Mesenchymal stem cell (in vitro differentiated cells and primary cell): ENCODE measurements at regions not wholly inside any gene's neighbourhood (a gene's known extent, or its start where the extent isn't known, plus 50 kb on each side); places are given as distances from the start of the nearest gene placed in this dataset.

ENCODE experiments used
- DNase-seq: peaks from one replicate; pipeline ENCODE4 v3.0.0-alpha.2; 2013
- H2AFZ ChIP-seq: one replicate; pipeline ENCODE4 v1.6.1; 2013; ENCODE audit warnings: low read depth, mild to moderate bottlenecking, control low read depth, inconsistent platforms, low read length, moderate library complexity
- H2AK5ac ChIP-seq: 2 replicates; pipeline ENCODE4 v1.6.1; 2013; ENCODE audit warnings: low read length, moderate library complexity, mild to moderate bottlenecking, inconsistent platforms; ENCODE audit not compliant: severe bottlenecking
- H2BK120ac ChIP-seq: one replicate; pipeline ENCODE4 v1.6.1; 2013; ENCODE audit warnings: low read depth, mild to moderate bottlenecking, inconsistent platforms, low read length, moderate library complexity
- H2BK12ac ChIP-seq, 2 experiments: one replicate each; pipeline ENCODE4 v1.6.1; 2013; ENCODE audit warnings: inconsistent platforms in 2 of 2, low read length in 2 of 2, mild to moderate bottlenecking in 2 of 2, moderate library complexity in 2 of 2, control low read depth in 1 of 2
- H2BK15ac ChIP-seq: one replicate; pipeline ENCODE4 v1.6.1; 2013; ENCODE audit warnings: mild to moderate bottlenecking, low read depth, inconsistent platforms; ENCODE audit not compliant: poor library complexity, severe bottlenecking
- H2BK5ac ChIP-seq: 2 replicates; pipeline ENCODE4 v1.6.1; 2013; ENCODE audit warnings: low read depth, mild to moderate bottlenecking, low read length, control low read depth, inconsistent platforms; ENCODE audit not compliant: poor library complexity, severe bottlenecking
- H3K14ac ChIP-seq, 2 experiments: one replicate each; pipeline ENCODE4 v1.6.1; 2013; ENCODE audit warnings: inconsistent platforms in 2 of 2, low read length in 2 of 2, control low read depth in 1 of 2, mild to moderate bottlenecking in 1 of 2, moderate library complexity in 1 of 2
- H3K18ac ChIP-seq, 2 experiments: one replicate each; pipeline ENCODE4 v1.6.1; 2013; ENCODE audit warnings: inconsistent platforms in 2 of 2, low read length in 2 of 2, control low read depth in 1 of 2, low read depth in 1 of 2, mild to moderate bottlenecking in 1 of 2
- H3K23ac ChIP-seq, 2 experiments: one replicate each; pipeline ENCODE4 v1.6.1; 2013; ENCODE audit warnings: inconsistent platforms in 2 of 2, low read length in 2 of 2, mild to moderate bottlenecking in 2 of 2, moderate library complexity in 2 of 2, control low read depth in 1 of 2
- H3K27ac ChIP-seq: 2 replicates; pipeline ENCODE4 v1.5.1; 2013; ENCODE audit warnings: mild to moderate bottlenecking, moderate library complexity, low read length, control low read depth, inconsistent platforms; ENCODE audit not compliant: poor library complexity, severe bottlenecking
- H3K27me3 ChIP-seq, 2 experiments: 2 replicates each; pipeline versions ENCODE4 v1.6.1 to v1.7.0; 2013; ENCODE audit warnings: low read length in 2 of 2, mild to moderate bottlenecking in 2 of 2, moderate library complexity in 2 of 2, control low read depth in 1 of 2, inconsistent platforms in 1 of 2; ENCODE audit not compliant: control insufficient read depth in 1 of 2, insufficient read depth in 1 of 2
- H3K36me3 ChIP-seq, 2 experiments: 2 replicates each; pipeline versions ENCODE4 v1.6.1 to v1.7.0; 2013; ENCODE audit warnings: low read length in 2 of 2, control low read depth in 1 of 2, inconsistent platforms in 1 of 2, low read depth in 1 of 2, mild to moderate bottlenecking in 1 of 2; ENCODE audit not compliant: insufficient read depth in 2 of 2, control insufficient read depth in 1 of 2
- H3K4ac ChIP-seq, 2 experiments: one replicate each; pipeline ENCODE4 v1.6.1; 2013; ENCODE audit warnings: inconsistent platforms in 2 of 2, low read length in 2 of 2, mild to moderate bottlenecking in 2 of 2, moderate library complexity in 2 of 2, control low read depth in 1 of 2, low read depth in 1 of 2
- H3K4me1 ChIP-seq: 2 replicates; pipeline ENCODE4 v1.6.1; 2013; ENCODE audit warnings: low read depth, low read length, control low read depth; ENCODE audit not compliant: control insufficient read depth, insufficient read depth
- H3K4me2 ChIP-seq: 2 replicates; pipeline ENCODE4 v1.6.1; 2013; ENCODE audit warnings: low read length, mild to moderate bottlenecking, inconsistent platforms; ENCODE audit not compliant: poor library complexity, severe bottlenecking
- H3K4me3 ChIP-seq, 2 experiments: 2 replicates each; pipeline versions ENCODE4 v1.5.1 to v1.7.0; 2013; ENCODE audit warnings: low read length in 2 of 2, mild to moderate bottlenecking in 2 of 2, control low read depth in 1 of 2, low read depth in 1 of 2; ENCODE audit not compliant: insufficient read depth in 1 of 2
- H3K79me1 ChIP-seq: replicated peaks from 2 replicates; pipeline ENCODE4 v1.6.1; 2013; ENCODE audit warnings: mild to moderate bottlenecking, control low read depth, low read length, inconsistent platforms; ENCODE audit not compliant: poor library complexity, severe bottlenecking
- H3K9ac ChIP-seq: 2 replicates; pipeline ENCODE4 v1.7.0; 2013; ENCODE audit warnings: mild to moderate bottlenecking, low read length, moderate library complexity
- H3K9me3 ChIP-seq: 2 replicates; pipeline ENCODE4 v1.7.0; 2013; ENCODE audit warnings: mild to moderate bottlenecking, low read length; ENCODE audit not compliant: control insufficient read depth
- H4K8ac ChIP-seq: one replicate; pipeline ENCODE4 v1.6.1; 2013; ENCODE audit warnings: inconsistent platforms, mild to moderate bottlenecking, low read length, moderate library complexity
- H4K91ac ChIP-seq: one replicate; pipeline ENCODE4 v1.6.1; 2013; ENCODE audit warnings: mild to moderate bottlenecking, low read length, inconsistent platforms
- WGBS: methylation state at CpG from one replicate; pipeline ENCODE4 v1.1.7; 2013; ENCODE audit warnings: mixed read lengths; 5-methylcytosine and 5-hydroxymethylcytosine counted together

DNA sequence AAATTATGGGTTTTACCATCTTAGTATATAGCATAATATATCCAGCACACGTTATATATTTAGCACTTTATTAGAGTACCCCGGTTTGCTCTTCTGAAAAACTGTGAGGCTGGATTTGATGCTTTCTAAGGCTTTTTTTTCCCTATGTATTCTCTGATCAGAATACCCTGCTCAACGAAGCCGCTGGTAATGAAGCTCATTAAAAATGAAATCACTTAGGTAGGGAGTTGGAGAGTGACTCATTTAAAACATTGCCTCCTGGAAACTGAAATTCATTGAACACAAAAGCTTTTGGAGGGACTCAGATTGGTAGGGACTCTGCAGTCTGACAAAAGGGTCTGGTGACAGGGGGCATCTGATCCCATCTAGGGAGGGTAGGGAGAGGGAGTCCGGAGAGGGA, 365.4 kb upstream of the MEX3C start:
- H3K79me1 ChIP-seq: no peaks in the 10 kb centered on the region
- no peak for DNase-seq
- H3K27ac ChIP-seq: no peak overlapping the region
- no peak overlapping the region for H3K4me2 ChIP-seq
- no peak overlapping the region for H3K23ac ChIP-seq
- H3K27me3 ChIP-seq: no peaks in the 10 kb centered on the region
- no peak overlapping the region for H3K4me3 ChIP-seq
- no peak overlapping the region for H3K14ac ChIP-seq
- H4K91ac ChIP-seq: no peak overlapping the region
- H3K9me3 ChIP-seq: no peaks in the 10 kb centered on the region
- H2BK5ac ChIP-seq: no peak overlapping the region
- no peak overlapping the region for H3K9ac ChIP-seq
- WGBS: 67% methylated on average over 4 of the region's 5 CpGs
- no peak overlapping the region for H2AFZ ChIP-seq
- H3K4me1 ChIP-seq: no peaks in the 10 kb centered on the region
- H2BK15ac ChIP-seq: no peak overlapping the region
- H2BK120ac ChIP-seq: no peak overlapping the region
- no peak overlapping the region for H3K4ac ChIP-seq
- no peak overlapping the region for H4K8ac ChIP-seq
- no peak overlapping the region for H2AK5ac ChIP-seq
- H3K36me3 ChIP-seq: no peaks in the 10 kb centered on the region
- H2BK12ac ChIP-seq: no peak overlapping the region
- H3K18ac ChIP-seq: no peak overlapping the region

DNA sequence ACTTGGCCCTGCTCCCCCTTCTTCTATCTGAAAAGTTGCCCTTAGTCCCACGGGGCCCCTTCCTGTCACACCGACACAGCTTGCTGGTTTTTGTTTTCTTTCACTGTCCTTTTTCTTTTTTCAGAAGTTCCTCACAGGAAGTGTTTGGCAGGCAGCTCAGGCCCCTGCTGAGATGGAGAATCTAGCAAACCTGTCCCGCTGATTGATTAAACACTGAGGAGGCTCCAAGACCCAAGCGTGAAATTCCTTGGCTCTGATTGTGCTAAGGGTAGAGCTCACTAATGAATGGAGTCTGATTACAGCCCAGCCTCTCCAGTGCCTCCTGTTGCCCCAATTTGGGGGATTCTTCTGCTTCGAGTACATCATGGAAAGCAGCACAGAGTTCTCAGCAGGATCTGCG, 365.9 kb upstream of the MEX3C start:
- Histone ChIP-seq H3K9me3 (no peaks in the 10 kb centered on the region), H3K14ac (no peak overlapping the region), H3K4me3 (no peak overlapping the region), H4K91ac (no peak overlapping the region), H2BK5ac (no peak overlapping the region), H3K9ac (no peak overlapping the region), H3K27ac (no peak overlapping the region), H2BK120ac (no peak overlapping the region), H3K4me2 (no peak overlapping the region), H3K4me1 (no peaks in the 10 kb centered on the region), H3K36me3 (no peaks in the 10 kb centered on the region), H4K8ac (no peak overlapping the region), H2BK15ac (no peak overlapping the region), H3K27me3 (no peaks in the 10 kb centered on the region), H3K23ac (no peak overlapping the region), H2BK12ac (no peak overlapping the region), H3K18ac (no peak overlapping the region), H2AK5ac (no peak overlapping the region), H3K79me1 (no peaks in the 10 kb centered on the region), H3K4ac (no peak overlapping the region), H2AFZ (no peak overlapping the region)
- WGBS: 39% methylated on average over 6 of the region's 6 CpGs
- DNase-seq: no peak

GRCh38 chr18:51568151-51568550, 370.7 kb upstream of the MEX3C start:
- no peak overlapping the region for H2BK12ac ChIP-seq
- no peaks in the 10 kb centered on the region for H3K27me3 ChIP-seq
- H2BK15ac ChIP-seq: no peak overlapping the region
- no peak overlapping the region for H4K8ac ChIP-seq
- H4K91ac ChIP-seq: no peak overlapping the region
- H3K27ac ChIP-seq: no peak overlapping the region
- no peak overlapping the region for H2AFZ ChIP-seq
- H3K14ac ChIP-seq: no peak overlapping the region
- H3K4me3 ChIP-seq: no peak overlapping the region
- no peak overlapping the region for H3K4me2 ChIP-seq
- H3K36me3 ChIP-seq: no peaks in the 10 kb centered on the region
- H3K23ac ChIP-seq: no peak overlapping the region
- no peak overlapping the region for H3K18ac ChIP-seq
- no peak overlapping the region for H3K9ac ChIP-seq
- DNase-seq: no peak
- WGBS: 50% methylated on average over 1 of the region's 1 CpG
- H2AK5ac ChIP-seq: no peak overlapping the region
- no peak overlapping the region for H2BK120ac ChIP-seq
- no peaks in the 10 kb centered on the region for H3K4me1 ChIP-seq
- H3K9me3 ChIP-seq: no peaks in the 10 kb centered on the region
- H3K79me1 ChIP-seq: no peaks in the 10 kb centered on the region
- no peak overlapping the region for H3K4ac ChIP-seq
- H2BK5ac ChIP-seq: no peak overlapping the region

GRCh38 chr18:51569153-51569552, 371.7 kb upstream of the MEX3C start:
- no peaks in the 10 kb centered on the region for H3K9me3 ChIP-seq
- H2BK5ac ChIP-seq: no peak overlapping the region
- H3K4ac ChIP-seq: no peak overlapping the region
- no peak overlapping the region for H2BK12ac ChIP-seq
- no peak overlapping the region for H3K14ac ChIP-seq
- no peak overlapping the region for H4K91ac ChIP-seq
- H3K4me3 ChIP-seq: no peak overlapping the region
- H3K36me3 ChIP-seq: no peaks in the 10 kb centered on the region
- H2BK120ac ChIP-seq: no peak overlapping the region
- no peaks in the 10 kb centered on the region for H3K27me3 ChIP-seq
- H2BK15ac ChIP-seq: no peak overlapping the region
- no peak for DNase-seq
- 69% methylated on average over 2 of the region's 2 CpGs for WGBS
- no peak overlapping the region for H4K8ac ChIP-seq
- no peak overlapping the region for H3K27ac ChIP-seq
- H3K23ac ChIP-seq: no peak overlapping the region
- H2AFZ ChIP-seq: no peak overlapping the region
- H3K4me2 ChIP-seq: no peak overlapping the region
- no peaks in the 10 kb centered on the region for H3K4me1 ChIP-seq
- H3K9ac ChIP-seq: no peak overlapping the region
- H3K18ac ChIP-seq: no peak overlapping the region
- no peaks in the 10 kb centered on the region for H3K79me1 ChIP-seq
- no peak overlapping the region for H2AK5ac ChIP-seq
